ENCODE measurements at regions not wholly inside any gene's neighbourhood (a gene's known extent, or its start where the extent isn't known, plus 50 kb on each side); places are given as distances from the start of the nearest gene placed in this dataset.

DNA sequence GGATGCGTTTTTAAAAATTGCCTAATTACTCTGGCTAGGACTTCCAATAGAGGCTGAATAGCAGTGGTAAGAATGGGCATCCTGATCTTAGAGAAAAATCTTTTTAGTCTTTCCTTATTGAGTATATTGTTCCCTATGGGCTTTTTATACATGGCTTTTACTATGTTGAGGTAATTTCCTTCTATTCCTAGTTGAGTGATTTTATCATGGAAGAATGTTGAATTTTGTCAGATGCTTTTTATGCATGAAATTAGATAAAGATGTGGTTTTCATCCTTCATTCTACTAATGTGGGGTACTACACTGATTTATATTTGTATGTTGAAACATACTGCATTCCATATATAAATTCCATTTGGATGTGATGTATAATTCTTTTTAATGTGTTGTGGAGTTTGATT lies 2673.8 kb downstream of the PCDH9 start:
- WGBS (ENCODE audit: low lambda C conversion rate) = 0% methylated on average over 1 of the region's 1 CpG
- in situ Hi-C loops (cut with HindIII; ENCODE audit: extremely low pct_ligation_motif_present, low pct_unique_long_range_greater_than_20kb) = no loop called here
- no peaks in the 10 kb centered on the region for H4K20me1 ChIP-seq (ENCODE audit: insufficient read depth, low read length)
- ChIA-PET CTCF (ENCODE audit: low intra/inter-chr PET ratio, low total read pairs) (no interaction called here), POLR2A (no interaction called here)
- no peaks in the 10 kb centered on the region for H3K27me3 ChIP-seq (ENCODE audit: control insufficient read depth in 1 of 2, insufficient read depth in 2 of 2, low read length in 2 of 2)
- H3K9me3 ChIP-seq (ENCODE audit: low read length) = no peaks in the 10 kb centered on the region
- no peaks in the 10 kb centered on the region for H3K36me3 ChIP-seq (replicated peaks in 1 of 2; ENCODE audit: control insufficient read depth in 1 of 2, insufficient read depth in 2 of 2, low read length in 2 of 2)
- no peak for ATAC-seq
- no peaks in the 10 kb centered on the region for H3K79me2 ChIP-seq (ENCODE audit: insufficient read depth, low read length)
- H3K9ac ChIP-seq (ENCODE audit: insufficient read depth, low read depth, low read length) = no peak overlapping the region
- BruUV-seq (replicated peaks) = no TSS peak
- no peak overlapping the region for H3K4me3 ChIP-seq (replicated peaks in 1 of 3; ENCODE audit: insufficient read depth in 1 of 3, low read depth in 2 of 3, low read length in 3 of 3)
- H3K4me2 ChIP-seq (ENCODE audit: low read depth, low read length) = no peak overlapping the region
- DNase-seq (ENCODE audit: low spot score) = no peak
- intact Hi-C loops (cut with micrococcal nuclease; ENCODE audit: unreplicated experiment) = no loop called here
- no peak for FAIRE-seq
- H2AFZ ChIP-seq (ENCODE audit: low read length) = no peak overlapping the region
- no peak overlapping the region for H3K27ac ChIP-seq (ENCODE audit: extremely low read length, insufficient read depth, low read length)
- TF ChIP-seq RFXANK (CRISPR knock-in tag; IDR thresholded peaks at IDR 0.05) (no peak), SRF (IDR thresholded peaks at IDR 0.05; ENCODE audit: low read depth, low read length) (no peak), ARNT (IDR thresholded peaks at IDR 0.05) (no peak), SMAD9 (CRISPR knock-in tag; IDR thresholded peaks at IDR 0.05) (no peak), HOXA9 (CRISPR knock-in tag; IDR thresholded peaks at IDR 0.05; ENCODE audit: borderline replicate concordance) (no peak), ZNF746 (CRISPR knock-in tag; IDR thresholded peaks at IDR 0.05) (no peak), CHD2 (IDR thresholded peaks at IDR 0.05; ENCODE audit: low read depth, low read length) (no peak), MAFF (IDR thresholded peaks at IDR 0.05; ENCODE audit: low read depth, low read length) (no peak), ZZZ3 (CRISPR knock-in tag; IDR thresholded peaks at IDR 0.05; ENCODE audit: borderline replicate concordance) (no peak), NCOA5 (CRISPR knock-in tag; IDR thresholded peaks at IDR 0.05) (no peak)
- TF ChIP-seq, protein P1, sequence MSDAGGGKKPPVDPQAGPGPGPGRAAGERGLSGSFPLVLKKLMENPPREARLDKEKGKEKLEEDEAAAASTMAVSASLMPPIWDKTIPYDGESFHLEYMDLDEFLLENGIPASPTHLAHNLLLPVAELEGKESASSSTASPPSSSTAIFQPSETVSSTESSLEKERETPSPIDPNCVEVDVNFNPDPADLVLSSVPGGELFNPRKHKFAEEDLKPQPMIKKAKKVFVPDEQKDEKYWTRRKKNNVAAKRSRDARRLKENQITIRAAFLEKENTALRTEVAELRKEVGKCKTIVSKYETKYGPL (CRISPR knock-in tag; IDR thresholded peaks at IDR 0.05) = no peak
- TF ChIP-seq, protein P2, sequence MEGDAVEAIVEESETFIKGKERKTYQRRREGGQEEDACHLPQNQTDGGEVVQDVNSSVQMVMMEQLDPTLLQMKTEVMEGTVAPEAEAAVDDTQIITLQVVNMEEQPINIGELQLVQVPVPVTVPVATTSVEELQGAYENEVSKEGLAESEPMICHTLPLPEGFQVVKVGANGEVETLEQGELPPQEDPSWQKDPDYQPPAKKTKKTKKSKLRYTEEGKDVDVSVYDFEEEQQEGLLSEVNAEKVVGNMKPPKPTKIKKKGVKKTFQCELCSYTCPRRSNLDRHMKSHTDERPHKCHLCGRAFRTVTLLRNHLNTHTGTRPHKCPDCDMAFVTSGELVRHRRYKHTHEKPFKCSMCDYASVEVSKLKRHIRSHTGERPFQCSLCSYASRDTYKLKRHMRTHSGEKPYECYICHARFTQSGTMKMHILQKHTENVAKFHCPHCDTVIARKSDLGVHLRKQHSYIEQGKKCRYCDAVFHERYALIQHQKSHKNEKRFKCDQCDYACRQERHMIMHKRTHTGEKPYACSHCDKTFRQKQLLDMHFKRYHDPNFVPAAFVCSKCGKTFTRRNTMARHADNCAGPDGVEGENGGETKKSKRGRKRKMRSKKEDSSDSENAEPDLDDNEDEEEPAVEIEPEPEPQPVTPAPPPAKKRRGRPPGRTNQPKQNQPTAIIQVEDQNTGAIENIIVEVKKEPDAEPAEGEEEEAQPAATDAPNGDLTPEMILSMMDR (CRISPR knock-in tag; IDR thresholded peaks at IDR 0.05) = no peak
- TF ChIP-seq, protein P3, sequence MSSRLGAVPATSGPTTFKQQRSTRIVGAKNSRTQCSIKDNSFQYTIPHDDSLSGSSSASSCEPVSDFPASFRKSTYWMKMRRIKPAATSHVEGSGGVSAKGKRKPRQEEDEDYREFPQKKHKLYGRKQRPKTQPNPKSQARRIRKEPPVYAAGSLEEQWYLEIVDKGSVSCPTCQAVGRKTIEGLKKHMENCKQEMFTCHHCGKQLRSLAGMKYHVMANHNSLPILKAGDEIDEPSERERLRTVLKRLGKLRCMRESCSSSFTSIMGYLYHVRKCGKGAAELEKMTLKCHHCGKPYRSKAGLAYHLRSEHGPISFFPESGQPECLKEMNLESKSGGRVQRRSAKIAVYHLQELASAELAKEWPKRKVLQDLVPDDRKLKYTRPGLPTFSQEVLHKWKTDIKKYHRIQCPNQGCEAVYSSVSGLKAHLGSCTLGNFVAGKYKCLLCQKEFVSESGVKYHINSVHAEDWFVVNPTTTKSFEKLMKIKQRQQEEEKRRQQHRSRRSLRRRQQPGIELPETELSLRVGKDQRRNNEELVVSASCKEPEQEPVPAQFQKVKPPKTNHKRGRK (CRISPR knock-in tag; IDR thresholded peaks at IDR 0.05) = no peak
- no peaks in the 10 kb centered on the region for H3K4me1 ChIP-seq (ENCODE audit: insufficient read depth, low read length)
